AG09309 (cell line): ENCODE measurements at regions not wholly inside any gene's neighbourhood (a gene's known extent, or its start where the extent isn't known, plus 50 kb on each side); places are given as distances from the start of the nearest gene placed in this dataset.
"Not testable (repeated sequence)": the region's sequence is repeated elsewhere in the genome, so short reads cannot be mapped to it uniquely, and the experiment has no call there.

ENCODE experiments used
- DNase-seq: peaks from one replicate; pipeline ENCODE4 v3.0.0-alpha.2; 2010; ENCODE audit warnings: low read depth
- H3K4me3 ChIP-seq: 2 replicates; pipeline ENCODE4 v1.5.1; 2011; ENCODE audit warnings: mild to moderate bottlenecking, low read depth, low read length, moderate library complexity; ENCODE audit not compliant: control insufficient read depth
- TF ChIP-seq, protein P1 (sequence below): IDR thresholded peaks from 2 replicates; pipeline ENCODE4 v1.5.1; 2011; ENCODE audit warnings: mild to moderate bottlenecking, low read depth, low read length, inconsistent platforms; ENCODE audit not compliant: insufficient read depth, control insufficient read depth; ENCODE audit errors: missing control alignments

- DNase-seq, result no peak
- H3K4me3 ChIP-seq, result no peak overlapping the region
- TF ChIP-seq, protein P1, sequence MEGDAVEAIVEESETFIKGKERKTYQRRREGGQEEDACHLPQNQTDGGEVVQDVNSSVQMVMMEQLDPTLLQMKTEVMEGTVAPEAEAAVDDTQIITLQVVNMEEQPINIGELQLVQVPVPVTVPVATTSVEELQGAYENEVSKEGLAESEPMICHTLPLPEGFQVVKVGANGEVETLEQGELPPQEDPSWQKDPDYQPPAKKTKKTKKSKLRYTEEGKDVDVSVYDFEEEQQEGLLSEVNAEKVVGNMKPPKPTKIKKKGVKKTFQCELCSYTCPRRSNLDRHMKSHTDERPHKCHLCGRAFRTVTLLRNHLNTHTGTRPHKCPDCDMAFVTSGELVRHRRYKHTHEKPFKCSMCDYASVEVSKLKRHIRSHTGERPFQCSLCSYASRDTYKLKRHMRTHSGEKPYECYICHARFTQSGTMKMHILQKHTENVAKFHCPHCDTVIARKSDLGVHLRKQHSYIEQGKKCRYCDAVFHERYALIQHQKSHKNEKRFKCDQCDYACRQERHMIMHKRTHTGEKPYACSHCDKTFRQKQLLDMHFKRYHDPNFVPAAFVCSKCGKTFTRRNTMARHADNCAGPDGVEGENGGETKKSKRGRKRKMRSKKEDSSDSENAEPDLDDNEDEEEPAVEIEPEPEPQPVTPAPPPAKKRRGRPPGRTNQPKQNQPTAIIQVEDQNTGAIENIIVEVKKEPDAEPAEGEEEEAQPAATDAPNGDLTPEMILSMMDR, result no peak
Observed at GRCh38 chr3:144744473-144744872, 772.9 kb downstream of the DIPK2A start.

DNA sequence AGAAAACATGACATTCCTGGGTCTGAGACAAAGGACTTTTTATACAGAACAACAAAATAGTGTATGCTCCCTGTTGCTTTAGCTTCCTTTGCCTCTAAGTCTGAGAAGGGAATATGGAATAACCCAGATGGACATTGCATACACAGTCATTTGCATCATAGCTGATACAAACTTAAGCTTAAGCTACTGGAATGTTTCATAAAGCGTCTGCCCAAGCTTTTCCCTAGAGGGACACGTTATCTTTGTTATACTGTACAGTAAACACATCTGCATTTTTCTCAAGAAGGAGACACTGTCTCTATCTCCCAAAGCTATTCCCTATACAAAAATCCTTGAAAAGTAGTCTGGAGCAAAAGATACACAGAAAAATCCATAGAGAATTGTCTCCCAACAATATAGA lies 775.0 kb downstream of the DIPK2A start:
- TF ChIP-seq, protein P1, result no peak
- no peak overlapping the region for H3K4me3 ChIP-seq
- DNase-seq, result no peak

GRCh38 chr3:144749536-144750253 lies 778.1 kb downstream of the DIPK2A start:
- H3K4me3 ChIP-seq, DNase-seq: not testable (repeated sequence)

- no peak overlapping the region for H3K4me3 ChIP-seq
- DNase-seq, result no peak
- TF ChIP-seq, protein P1, result no peak
Observed at GRCh38 chr3:144754076-144754783, 782.6 kb downstream of the DIPK2A start.

GRCh38 chr3:144756704-144757440 lies 785.2 kb downstream of the DIPK2A start:
- no peak for DNase-seq
- TF ChIP-seq, protein P1, result no peak
- no peak overlapping the region for H3K4me3 ChIP-seq

DNA sequence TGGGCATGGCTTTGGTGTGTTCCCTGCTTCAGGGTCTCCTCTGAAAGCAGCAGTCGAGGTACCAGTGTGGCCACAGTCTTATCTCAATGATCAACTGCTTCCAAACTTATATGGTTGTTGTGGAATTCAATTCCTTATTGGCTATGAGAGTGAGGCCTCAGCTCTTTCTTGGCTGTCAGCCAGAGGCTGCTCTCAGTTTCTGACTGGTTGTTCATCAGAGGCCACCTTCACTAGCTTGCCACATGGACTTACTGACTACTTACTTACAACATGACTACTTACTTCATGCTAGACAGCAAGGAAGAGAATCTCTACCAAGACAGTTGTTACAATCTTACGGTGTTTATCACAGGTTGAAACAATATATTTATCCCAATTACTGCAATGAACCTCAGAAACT lies 789.2 kb downstream of the DIPK2A start:
- no peak for DNase-seq
- no peak overlapping the region for H3K4me3 ChIP-seq
- TF ChIP-seq, protein P1, result no peak

GRCh38 chr3:144762091-144762490 lies 790.5 kb downstream of the DIPK2A start:
- no peak for DNase-seq
- H3K4me3 ChIP-seq, result no peak overlapping the region
- TF ChIP-seq, protein P1, result no peak
